GM19328 (cell line): ENCODE measurements at regions not wholly inside any gene's neighbourhood (a gene's known extent, or its start where the extent isn't known, plus 50 kb on each side); places are given as distances from the start of the nearest gene placed in this dataset.
"Not testable (repeated sequence)": the region's sequence is repeated elsewhere in the genome, so short reads cannot be mapped to it uniquely, and the experiment has no call there.

Source experiments
- ATAC-seq: cut with Tn5 transposase; IDR thresholded peaks from one replicate; pipeline ENCODE4 v1.9.1; 2021; ENCODE audit warnings: mild to moderate bottlenecking, moderate library complexity; ENCODE audit not compliant: unreplicated experiment

- ATAC-seq, result no peak
Observed at GRCh38 chr10:64626924-64627323, 1105.7 kb downstream of the REEP3 start.

- no peak for ATAC-seq
Observed at GRCh38 chr10:64630534-64630933, 1109.3 kb downstream of the REEP3 start.

- ATAC-seq, result no peak
Observed at GRCh38 chr10:64635906-64636305, 1114.7 kb downstream of the REEP3 start.

- no peak for ATAC-seq
Observed at GRCh38 chr10:64636461-64636860, 1115.3 kb downstream of the REEP3 start.

GRCh38 chr10:64637939-64638338 lies 1116.7 kb downstream of the REEP3 start:
- no peak for ATAC-seq

GRCh38 chr10:64648915-64649314 lies 1127.7 kb downstream of the REEP3 start:
- ATAC-seq, result no peak

GRCh38 chr10:64658528-64658927 lies 1137.3 kb downstream of the REEP3 start:
- ATAC-seq, result no peak

- no peak for ATAC-seq
Observed at GRCh38 chr10:64659311-64659710, 1138.1 kb downstream of the REEP3 start.

- no peak for ATAC-seq
Observed at GRCh38 chr10:64682043-64682442, 1160.8 kb downstream of the REEP3 start.

- no peak for ATAC-seq
Observed at GRCh38 chr10:64690194-64690593, 1169.0 kb downstream of the REEP3 start.

GRCh38 chr10:64699244-64699643 lies 1178.0 kb downstream of the REEP3 start:
- no peak for ATAC-seq

GRCh38 chr10:64702086-64702485 lies 1180.9 kb downstream of the REEP3 start:
- not testable (repeated sequence) for ATAC-seq

GRCh38 chr10:64708884-64709681 lies 1187.9 kb downstream of the REEP3 start:
- no peak for ATAC-seq

- no peak for ATAC-seq
Observed at GRCh38 chr10:64726466-64726865, 1205.3 kb downstream of the REEP3 start.

- ATAC-seq, result no peak
Observed at GRCh38 chr10:64731016-64731415, 1209.8 kb downstream of the REEP3 start.

GRCh38 chr10:64732372-64732957 lies 1211.3 kb downstream of the REEP3 start:
- no peak for ATAC-seq

- no peak for ATAC-seq
Observed at GRCh38 chr10:64733980-64734379, 1212.8 kb downstream of the REEP3 start.

GRCh38 chr10:64738462-64738861 lies 1217.3 kb downstream of the REEP3 start:
- ATAC-seq, result no peak

GRCh38 chr10:64745565-64745964 lies 1224.4 kb downstream of the REEP3 start:
- no peak for ATAC-seq

GRCh38 chr10:64750672-64751071 lies 1229.5 kb downstream of the REEP3 start:
- no peak for ATAC-seq

GRCh38 chr10:64753516-64753915 lies 1232.3 kb downstream of the REEP3 start:
- no peak for ATAC-seq

GRCh38 chr10:64760371-64760770 lies 1239.2 kb downstream of the REEP3 start:
- ATAC-seq, result no peak

- ATAC-seq, result no peak
Observed at GRCh38 chr10:64762861-64763260, 1241.7 kb downstream of the REEP3 start.
